HK-2 (cell line): ENCODE measurements at regions not wholly inside any gene's neighbourhood (a gene's known extent, or its start where the extent isn't known, plus 50 kb on each side); places are given as distances from the start of the nearest gene placed in this dataset.

Source experiments
- DNase-seq: peaks from one replicate; pipeline ENCODE4 v3.0.0-alpha.2; 2018; ENCODE audit not compliant: unreplicated experiment

- no peak for DNase-seq
These were observed 121.1 kb upstream of the SEMA6A start for GRCh38 chr5:116695681-116696080.

- no peak for DNase-seq
These were observed 111.8 kb upstream of the SEMA6A start for GRCh38 chr5:116686438-116686837.

DNA sequence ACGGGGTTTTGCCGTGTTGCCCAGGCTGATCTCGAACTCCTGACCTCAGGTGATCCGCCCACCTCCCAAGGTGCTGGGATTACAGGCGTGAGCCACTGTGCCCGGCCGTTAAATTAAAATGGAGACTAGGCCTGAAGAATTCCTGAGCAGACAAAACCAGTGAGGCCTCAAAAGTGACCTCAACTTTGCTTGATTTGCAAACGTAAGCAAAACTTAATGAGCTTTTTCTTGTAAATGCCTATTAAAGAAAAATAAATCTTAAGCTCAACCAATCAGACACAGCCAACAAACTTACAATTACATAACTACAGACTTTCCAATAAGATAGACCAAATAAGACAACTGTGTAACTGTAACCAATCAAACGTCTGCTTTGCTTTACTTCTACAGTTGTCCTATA is 111.3 kb upstream of the SEMA6A start:
- no peak for DNase-seq

DNA sequence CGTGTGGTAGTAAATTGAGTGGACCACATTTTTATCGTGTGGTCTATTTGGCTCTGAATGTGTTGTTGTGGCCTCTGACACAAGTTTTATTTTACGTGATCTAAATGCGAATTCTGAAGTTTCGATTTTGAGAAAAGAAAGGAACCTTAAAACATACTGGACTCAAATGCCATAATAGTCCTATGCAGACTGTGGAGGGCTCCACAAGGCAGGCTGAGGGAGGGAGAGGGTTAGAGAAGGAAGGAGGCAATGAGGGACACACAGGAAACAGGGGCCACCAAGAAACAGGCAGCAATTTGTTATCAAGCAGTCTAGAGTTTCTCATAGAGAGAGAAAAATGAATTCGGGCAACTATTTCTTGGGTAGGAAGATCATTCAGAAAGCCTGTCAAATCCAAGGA is 110.4 kb upstream of the SEMA6A start:
- DNase-seq: no peak

- DNase-seq: no peak
These were observed 106.9 kb upstream of the SEMA6A start for GRCh38 chr5:116681334-116682013.

DNA sequence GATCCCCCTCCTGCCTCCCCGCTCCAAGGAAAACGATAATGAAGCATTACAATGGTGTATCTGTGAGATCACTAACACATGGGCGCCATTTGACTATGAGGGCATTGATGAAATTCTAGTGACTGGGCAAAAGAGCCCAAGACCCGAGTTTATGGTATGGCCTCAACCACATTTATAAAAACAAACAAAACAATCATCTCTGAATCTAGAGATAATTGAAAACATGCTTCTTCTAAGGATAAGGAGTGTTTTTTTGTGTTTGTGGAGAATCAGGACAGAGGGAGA is 100.9 kb upstream of the SEMA6A start:
- DNase-seq: no peak

GRCh38 chr5:116674881-116675625 is 100.4 kb upstream of the SEMA6A start:
- no peak for DNase-seq

GRCh38 chr5:116673453-116673852 is 98.8 kb upstream of the SEMA6A start:
- DNase-seq: no peak

- no peak for DNase-seq
These were observed 97.6 kb upstream of the SEMA6A start for GRCh38 chr5:116672203-116672602.

- DNase-seq: no peak
These were observed 96.7 kb upstream of the SEMA6A start for GRCh38 chr5:116671211-116671736.

GRCh38 chr5:116669261-116670031 is 94.8 kb upstream of the SEMA6A start:
- DNase-seq: no peak

GRCh38 chr5:116668390-116668789 is 93.8 kb upstream of the SEMA6A start:
- no peak for DNase-seq

GRCh38 chr5:116666901-116667300 is 92.3 kb upstream of the SEMA6A start:
- no peak for DNase-seq

DNA sequence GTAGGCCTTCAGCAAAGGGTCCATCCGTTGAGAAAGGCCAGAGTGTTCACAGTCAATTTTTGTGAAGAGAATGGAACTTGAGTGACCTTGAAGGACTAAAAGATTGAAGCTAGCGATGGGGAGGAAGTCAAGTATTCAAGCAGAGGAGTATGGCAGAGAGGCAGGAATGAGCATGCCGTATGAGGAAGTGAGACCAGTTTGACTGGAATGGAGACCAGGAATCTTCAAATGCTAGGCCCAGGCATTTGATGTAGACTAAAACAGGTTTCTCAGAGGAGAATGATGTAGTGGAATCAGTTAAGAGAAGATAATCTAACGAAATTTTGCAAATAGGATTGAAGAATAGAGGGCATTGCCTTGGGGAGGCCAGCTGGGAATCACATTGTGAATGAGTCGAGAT is 90.4 kb upstream of the SEMA6A start:
- no peak for DNase-seq

DNA sequence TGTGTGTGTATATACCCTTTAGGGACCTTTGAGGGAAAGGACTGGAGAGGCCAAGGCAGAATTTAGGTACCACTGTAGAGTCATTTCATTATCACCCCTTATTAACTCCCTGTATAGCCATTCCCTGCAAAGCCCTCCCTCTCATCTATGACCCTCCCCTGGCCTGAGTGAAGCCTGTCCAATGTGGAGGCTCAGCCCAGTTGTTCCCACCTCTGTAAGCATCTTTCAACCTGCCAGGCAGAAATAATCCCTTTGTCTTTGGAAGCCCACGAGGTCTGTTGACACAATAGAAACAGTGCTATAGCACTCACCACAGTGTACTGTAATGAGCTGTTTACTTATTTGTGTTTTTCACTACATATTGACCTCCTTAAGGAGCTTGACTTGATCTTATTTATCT is 88.5 kb upstream of the SEMA6A start:
- no peak for DNase-seq

DNA sequence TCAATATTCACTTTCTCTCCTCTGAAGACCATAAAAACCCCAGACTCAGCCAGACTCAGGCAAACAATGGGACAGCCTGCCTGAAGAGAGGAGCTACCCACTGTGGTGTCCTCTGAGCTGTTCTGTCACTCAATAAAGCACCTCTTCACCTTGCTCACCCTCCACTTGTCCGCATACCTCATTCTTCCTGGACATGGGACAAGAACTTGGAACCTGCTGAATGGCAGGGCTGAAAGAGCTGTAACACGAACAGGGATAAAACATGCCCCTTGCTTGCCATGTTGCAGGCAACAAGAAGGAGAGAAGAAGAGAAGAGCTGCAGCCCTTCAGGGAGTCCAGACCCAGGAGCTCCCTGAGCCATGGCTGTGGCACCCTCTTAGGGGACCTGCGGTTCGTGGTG is 86.8 kb upstream of the SEMA6A start:
- no peak for DNase-seq

GRCh38 chr5:116660929-116661328 is 86.3 kb upstream of the SEMA6A start:
- no peak for DNase-seq

- DNase-seq: no peak
These were observed 84.2 kb upstream of the SEMA6A start for GRCh38 chr5:116658830-116659229.

- DNase-seq: no peak
These were observed 83.5 kb upstream of the SEMA6A start for GRCh38 chr5:116658141-116658540.

- no peak for DNase-seq
These were observed 80.8 kb upstream of the SEMA6A start for GRCh38 chr5:116655431-116655830.

GRCh38 chr5:116654925-116655324 is 80.3 kb upstream of the SEMA6A start:
- DNase-seq: no peak

DNA sequence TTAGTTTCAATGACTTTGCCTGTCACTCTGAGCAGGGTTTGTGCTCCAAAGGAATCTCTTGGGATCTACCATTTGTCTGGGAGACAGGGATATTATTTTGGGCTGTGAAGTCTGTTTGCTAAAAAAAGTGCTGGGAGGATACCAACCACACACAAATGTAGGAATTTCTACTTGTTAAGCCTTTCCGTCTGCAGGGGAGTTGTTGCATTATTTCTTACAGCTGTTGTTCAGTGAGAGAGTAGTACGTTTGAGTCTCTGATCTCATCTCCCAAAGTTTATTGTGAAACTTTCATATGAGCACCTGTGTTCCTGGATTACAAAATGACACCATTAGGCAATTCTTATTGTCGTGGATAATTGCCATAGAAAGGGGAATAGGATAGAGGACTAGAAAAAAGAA is 78.3 kb upstream of the SEMA6A start:
- no peak for DNase-seq

DNA sequence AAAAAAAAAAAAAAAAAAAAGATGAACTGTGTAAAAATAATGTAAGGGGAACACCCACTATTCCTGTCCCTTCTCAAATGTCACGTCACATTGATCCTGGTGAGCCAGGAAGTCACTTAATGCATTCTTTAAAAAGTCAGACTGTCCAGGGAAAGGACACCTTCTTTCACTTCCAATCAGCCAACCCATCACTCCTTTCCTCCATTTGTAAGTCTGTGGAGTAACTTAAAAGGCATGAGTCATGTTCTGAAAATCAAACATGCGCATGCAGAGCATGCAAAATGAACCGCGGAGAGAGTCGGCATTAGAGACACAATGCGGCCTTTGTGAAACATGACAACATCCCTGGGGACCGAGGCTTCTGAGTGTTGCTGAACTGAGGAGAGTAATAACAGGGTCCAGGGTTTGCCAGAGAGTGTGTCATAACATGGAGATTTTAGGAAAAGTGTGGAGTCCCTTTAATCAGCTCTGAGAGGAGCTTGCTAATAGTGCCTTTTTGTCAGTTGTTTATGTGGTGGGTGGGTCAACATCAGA is 77.6 kb upstream of the SEMA6A start:
- no peak for DNase-seq
